ENCODE measurements at regions not wholly inside any gene's neighbourhood (a gene's known extent, or its start where the extent isn't known, plus 50 kb on each side); places are given as distances from the start of the nearest gene placed in this dataset.
"Not testable (repeated sequence)": the region's sequence is repeated elsewhere in the genome, so short reads cannot be mapped to it uniquely, and the experiment has no call there.

DNA sequence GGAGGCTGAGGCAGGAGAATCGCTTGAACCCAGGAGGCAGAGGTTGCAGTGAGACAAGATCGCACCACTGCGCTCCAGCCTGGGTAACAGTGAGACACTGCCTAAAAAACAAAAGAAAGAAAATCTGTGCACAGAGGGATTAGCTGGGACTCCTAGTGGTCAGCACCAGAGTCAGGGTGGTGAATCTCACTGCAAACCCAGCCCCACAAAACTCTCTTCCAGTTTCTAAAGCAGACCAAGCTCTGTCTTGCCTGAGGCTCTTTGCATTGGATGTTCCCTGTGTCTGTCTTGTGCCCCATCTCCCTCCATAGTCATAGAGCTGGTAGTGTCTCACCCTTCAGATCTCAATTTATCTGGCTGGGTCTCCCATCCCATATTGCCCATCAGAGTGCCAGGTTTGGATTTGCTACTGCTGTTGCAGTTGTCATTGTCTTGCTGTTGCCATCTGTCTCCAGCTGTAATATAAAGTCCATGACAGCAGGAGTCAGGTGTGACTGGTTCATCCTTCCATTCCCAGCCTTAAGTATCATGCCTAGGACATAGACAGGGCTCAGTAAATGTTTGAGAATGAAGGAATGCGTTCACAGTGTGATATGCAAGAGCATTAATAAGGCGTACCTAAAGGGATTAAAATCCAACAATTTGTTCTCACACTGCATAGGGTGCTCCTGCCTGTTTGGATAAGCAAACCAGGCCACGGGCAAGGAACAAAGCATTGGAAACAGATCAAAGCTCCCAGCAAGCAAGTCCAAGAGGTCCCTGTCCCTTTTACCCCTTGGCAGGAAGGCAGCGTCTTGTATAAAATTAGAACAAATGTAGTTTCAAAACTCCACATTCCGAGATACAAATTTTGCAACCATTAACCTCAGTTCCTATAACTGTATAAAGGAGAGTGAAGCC is 614.6 kb upstream of the CDH5 start:
- peak; percentile 13 to 52 for DNase-seq

DNA sequence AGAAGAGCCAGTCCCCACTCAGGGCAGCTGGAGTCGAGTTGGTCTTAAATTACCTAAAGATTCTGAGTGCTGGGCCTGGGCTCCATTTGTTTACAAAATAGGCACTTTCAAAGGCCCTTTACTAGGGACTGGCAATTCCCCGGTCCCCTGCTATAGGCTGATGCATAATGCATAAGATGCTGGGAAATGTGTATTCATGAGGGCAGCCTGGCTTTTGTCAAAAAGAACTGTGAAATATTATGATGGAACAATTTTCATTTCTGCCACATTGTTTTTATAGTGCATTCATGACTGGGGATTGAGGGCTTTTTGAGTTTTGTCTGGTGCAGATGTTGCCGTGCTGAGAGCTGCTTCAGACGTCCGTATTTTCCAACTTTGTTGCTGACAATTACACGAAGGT is 617.0 kb upstream of the CDH5 start:
- no peak for DNase-seq

DNA sequence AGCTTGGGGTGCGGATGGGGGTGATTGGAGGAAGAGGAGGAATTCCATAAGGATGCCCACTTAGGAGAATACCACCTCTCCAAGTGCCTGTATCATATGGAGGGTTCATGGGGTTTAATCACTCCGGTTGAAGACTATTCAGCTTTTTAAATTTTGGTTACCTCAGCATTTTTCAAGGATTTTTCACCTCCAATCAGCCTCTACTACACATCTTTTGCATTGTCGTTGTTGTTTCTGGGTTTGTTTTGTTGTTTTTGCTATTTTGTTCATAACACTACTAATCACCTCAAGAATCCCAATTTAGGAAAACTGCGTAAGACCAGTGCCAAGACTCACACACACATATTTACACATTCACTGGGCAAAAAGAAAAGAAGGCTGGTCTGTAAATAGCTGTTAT is 619.5 kb upstream of the CDH5 start:
- DNase-seq = no peak

DNA sequence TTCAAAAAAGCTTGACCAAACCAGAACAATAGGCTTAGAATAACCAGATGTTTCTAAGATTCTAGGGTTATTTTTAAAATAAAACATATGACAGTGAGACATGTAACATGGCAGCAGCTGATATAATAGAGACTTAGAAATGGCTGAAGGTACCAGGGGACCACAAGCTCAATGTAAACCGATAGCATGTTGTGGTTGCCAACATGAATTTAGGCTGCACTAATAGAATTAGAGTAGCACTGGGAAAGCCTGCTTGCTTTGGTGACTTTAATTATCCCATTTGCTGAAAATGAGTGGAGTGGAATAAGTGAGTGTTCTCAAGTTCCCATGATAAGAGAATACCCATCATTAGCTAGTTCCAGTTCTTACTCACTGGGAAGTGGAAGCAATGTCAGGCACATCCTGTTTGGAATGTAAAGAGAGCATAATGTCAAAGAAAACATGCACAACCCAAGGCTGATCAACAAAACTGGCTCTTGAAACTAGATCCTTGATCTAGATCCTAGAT is 621.2 kb upstream of the CDH5 start:
- DNase-seq = peak in 1 of 2 experiments; percentile 12

DNA sequence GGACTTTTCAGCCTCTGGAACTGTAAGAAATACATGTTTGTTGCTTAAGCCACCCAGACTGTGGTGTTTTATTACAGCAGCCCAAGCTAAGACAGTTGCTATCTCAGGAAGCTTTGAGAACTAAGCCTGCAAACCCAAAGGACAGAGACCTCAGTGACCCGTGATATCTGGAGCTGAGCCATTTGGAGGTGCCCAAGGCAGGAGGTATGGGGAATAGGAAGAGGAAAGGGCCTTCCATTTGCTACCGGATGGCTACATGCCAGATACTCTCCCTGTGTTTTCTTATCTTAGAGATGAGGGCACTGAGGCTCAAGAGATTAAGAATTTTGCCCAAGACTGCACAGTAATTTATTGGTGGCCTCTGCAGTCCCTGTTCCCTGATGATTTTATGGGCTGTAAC is 622.1 kb upstream of the CDH5 start:
- no peak for DNase-seq

DNA sequence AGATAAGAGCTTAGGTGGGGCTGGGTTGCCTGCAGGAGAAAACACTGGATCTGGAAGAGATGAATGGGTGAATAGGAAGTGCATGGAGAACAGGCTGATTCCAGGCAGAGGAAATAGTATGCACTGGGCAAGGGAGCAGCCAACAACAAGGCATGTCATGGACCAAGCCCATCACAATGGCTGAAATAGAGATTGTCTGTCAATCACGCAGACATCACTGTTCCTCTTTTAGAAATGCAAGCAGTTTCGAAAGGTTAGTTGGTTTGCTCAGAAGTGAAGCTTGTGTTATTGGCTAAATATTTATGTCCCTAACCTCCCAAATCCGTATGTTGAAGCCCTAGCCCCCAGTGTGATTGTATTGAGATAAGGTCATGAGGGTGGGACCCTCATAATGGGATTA is 621.7 kb upstream of the CDH11 start:
- DNase-seq = no peak

DNA sequence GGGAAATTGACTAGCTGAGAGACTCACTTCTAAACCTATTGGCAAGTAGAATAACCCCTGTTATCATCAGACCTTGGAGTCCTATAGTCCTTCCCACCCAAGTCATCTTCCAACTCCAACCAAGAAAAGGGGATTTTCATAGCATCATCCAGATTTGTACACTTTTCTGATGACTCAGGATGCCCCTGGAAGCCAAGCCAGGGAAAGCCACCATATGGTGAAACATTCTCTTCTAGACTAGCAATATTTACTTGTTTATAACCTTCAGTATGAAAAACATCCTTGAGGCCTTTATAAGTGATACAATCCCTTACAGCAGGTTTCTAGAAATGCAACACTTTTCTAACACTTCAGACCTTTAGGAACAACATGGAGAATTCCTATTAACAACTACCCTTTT is 618.8 kb upstream of the CDH11 start:
- DNase-seq = no peak

DNA sequence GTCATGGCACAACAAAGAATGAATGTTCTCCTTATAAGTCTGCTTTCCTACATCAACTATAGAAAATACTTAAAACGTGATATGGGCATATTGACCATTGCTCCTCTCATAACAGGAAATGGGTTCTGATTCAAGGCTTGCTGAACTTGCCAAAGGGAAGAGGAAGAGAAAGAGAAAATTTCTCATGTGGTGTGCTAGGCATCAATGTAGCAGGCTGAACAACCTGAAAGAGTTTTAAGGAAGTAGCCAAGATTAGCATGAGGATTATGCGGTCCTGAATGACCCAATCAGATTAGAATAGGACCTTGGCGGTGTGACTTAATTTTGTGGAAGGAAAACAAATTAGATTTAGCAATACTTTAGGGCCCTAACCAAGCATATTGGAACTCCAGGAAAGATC is 617.7 kb upstream of the CDH11 start:
- DNase-seq = no peak

DNA sequence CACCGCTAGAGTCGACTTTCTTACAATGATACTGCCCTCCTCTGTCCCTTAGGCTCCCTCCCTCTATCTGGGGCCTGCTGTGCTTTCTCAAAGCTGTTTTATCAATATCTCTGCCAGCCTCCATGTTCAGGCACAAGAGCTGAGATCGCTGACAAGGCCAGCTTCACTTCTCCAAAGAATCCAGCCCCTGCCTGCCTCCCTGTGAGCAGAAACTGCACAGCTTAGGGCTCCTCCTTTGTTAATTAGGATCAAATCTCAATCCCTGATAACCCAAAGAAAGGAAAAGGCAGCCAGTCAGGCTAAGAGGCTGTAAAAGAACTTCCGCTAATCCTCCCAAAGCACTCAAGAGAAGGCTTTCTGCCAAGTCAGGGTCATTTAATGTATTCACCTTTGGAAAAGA is 616.0 kb upstream of the CDH11 start:
- DNase-seq = peak; percentile 79 to 95

DNA sequence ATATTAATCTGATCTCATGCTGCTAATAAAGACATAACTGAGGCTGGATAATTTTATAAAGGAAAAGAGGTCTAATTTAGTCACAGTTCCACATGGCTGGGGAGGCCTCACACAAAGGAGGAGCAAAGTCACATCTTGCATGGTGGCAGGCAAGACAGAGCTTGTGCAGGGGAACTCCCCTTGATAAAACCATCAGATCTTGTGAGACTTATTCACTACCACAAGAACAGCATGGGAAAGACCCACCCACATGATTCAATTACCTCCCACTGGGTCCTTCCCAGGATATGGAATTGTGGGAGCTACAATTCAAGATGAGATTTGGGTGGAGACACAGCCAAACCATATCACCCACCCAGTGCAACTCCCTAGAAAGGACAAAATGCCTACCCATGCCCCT is 613.8 kb upstream of the CDH11 start:
- DNase-seq = not testable (repeated sequence)

DNA sequence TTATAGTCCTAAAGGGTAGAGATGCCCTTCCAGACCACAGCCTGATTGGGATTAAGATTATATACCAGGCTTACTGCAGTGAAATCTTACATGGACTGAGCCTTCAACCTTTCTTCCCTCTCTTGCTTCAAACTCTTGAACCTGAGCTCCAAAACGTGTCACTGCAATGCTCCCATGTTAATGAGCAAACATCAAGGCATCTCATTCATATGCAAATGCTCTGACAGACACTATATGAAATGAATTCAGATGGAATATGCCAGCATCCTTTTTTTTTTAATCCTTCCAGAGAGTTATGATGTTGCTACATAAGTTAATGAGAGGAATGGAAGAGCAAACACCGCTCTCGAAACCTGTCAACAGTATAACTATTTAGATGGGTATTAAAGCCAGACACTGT is 611.9 kb upstream of the CDH11 start:
- DNase-seq = no peak

DNA sequence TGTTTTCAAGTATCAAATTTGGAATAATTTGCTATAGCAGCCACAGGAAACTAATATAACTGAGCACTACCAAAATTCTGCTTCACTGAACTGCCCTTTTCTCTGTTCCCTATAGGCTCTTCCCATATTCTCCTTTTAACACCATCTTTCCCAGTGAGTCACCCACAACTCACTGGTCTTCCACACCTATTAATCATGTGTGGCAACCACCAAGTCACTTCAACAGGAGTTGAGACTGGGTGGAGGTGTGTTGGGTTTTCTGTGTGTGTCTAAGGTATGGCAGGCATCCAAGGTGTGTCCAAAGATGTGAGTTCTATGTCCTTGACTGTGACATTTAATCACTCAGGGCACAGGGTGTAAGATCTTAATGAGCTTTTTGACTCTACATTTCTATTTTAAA is 610.0 kb upstream of the CDH11 start:
- DNase-seq = no peak

DNA sequence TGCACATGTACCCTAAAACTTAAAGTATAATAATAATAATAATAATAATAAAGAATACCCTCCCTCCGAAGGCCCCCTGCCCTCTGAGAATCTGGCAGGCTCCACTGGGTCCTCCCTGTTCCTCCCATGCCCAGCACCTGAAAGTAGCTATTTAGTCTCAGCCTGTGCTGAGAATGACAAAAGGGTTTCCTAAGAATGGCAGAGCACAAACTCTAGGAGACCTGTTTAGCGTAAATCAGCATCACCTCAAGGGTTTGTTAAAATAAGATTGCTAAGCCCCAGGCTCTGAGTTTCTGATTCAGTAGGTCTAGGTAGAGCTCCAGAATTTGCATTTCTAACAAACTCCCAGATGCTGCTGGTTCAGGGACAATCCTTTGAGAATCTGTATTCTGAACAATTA is 606.8 kb upstream of the CDH11 start:
- DNase-seq = no peak

DNA sequence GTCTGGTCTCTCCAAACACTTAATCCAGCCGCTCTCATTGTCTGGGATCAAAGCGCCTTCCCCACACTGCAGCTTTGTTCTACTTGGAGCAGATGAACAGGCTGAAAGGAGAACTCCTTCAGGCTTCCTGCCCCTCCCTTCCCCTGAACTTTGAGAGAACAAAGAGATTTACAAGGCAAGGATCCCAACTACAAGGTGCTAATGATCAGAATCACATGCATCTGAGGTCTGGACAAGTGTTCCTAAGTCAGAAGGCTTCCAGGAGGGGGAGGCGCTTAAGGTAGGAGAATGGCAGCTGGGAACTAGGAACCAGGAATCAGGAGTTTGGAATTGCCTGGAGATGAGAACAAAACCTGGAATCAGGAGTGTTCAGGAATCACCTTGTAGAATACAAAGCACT is 606.3 kb upstream of the CDH11 start:
- DNase-seq = peak in 1 of 2 experiments; percentile 18

DNA sequence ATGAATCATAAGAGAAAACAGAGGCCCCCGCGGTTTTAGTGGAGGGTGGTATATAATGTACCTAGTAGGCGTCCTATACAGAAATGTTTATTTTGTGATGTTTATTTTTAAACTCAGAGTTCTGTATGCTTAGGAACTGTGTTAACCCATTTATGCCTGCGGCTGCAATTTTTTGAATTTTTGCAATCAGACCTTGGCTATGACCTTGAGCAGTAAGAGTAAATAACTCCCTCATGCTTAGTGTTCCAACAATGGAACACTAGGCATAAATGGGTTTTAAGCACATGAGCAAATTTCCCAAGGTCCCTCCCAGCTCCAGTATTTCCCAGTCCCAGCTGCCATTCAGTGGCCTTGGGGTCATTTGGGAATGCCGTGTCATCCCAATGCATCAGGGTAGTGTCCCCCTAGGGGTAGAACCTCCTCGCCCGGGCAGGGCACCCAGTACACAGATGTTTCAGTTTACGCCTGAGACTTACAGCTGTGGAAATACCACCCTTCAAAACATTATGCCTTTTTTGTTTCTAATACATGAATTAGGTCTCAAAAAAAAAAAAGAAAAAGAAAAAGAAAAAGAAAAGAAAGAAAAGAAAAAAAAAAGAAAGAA is 605.8 kb upstream of the CDH11 start:
- no peak for DNase-seq

DNA sequence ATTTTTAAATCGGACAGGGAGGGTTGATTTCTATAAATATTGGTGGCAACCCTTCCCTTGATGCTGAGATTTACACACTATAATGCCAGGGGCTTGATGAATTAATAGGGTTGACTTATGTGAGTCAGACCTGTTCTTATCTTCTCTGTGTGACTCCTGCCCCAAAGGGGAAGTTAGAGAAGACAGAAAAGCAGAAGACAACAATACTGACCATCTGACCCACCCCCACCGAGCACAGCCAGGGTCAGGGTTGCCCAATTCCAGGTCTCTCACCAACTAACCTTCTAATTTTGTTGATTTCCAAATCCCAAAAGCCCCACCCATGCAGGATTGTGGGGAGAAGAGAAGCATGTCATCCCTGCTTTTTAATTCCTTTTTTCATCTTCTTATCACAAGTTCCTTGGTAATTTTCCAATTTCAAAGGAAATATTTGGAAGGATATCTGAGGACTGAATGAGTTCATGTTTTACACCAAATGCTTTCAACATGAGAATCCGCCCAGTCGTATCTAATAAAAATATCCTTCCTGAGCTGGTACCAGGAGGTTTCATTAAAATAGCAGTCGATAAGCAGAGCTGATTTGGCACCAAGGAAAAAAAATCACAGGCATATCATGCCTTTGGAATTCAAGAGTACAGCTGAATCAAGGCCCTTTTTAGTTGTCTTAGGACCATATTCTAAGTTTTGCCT is 603.4 kb upstream of the CDH11 start:
- DNase-seq = no peak

DNA sequence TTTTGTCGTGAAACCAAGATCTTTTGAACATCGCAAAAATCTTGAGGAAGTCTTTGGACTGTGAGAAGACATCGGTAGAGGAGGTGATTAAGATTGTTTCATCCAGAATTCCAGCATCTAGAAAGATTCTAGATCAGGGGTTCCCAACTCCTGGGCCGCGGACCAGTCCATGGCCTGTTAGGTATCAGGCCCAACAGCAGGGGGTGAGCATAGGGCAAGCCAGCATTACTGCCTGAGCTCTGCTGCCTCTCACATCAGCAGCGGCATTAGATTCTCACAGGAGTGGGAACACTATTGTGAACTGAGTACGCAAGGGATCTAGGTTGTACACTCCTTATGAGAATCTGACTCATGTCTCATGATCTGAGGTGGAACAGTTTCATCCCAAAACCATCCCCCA is 600.6 kb upstream of the CDH11 start:
- no peak for DNase-seq

DNA sequence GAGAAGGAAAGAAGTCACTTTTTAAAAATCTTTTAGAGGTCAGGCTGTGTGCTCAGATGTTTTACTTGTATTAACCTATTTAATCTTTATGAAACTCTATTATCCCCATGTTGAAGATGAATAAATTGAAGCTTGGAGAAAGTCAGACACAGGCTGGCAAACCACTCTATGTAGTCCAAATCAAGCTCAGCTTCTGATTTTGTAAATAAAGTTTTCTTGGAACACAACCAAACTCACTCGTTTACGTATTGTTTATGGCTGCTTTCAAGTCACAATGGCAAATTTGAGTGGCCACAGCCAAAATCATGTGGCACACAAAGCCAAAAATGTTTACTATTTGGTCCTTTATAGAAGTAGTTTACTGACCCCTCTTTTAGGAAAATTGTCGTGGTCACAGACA is 596.0 kb upstream of the CDH11 start:
- no peak for DNase-seq

DNA sequence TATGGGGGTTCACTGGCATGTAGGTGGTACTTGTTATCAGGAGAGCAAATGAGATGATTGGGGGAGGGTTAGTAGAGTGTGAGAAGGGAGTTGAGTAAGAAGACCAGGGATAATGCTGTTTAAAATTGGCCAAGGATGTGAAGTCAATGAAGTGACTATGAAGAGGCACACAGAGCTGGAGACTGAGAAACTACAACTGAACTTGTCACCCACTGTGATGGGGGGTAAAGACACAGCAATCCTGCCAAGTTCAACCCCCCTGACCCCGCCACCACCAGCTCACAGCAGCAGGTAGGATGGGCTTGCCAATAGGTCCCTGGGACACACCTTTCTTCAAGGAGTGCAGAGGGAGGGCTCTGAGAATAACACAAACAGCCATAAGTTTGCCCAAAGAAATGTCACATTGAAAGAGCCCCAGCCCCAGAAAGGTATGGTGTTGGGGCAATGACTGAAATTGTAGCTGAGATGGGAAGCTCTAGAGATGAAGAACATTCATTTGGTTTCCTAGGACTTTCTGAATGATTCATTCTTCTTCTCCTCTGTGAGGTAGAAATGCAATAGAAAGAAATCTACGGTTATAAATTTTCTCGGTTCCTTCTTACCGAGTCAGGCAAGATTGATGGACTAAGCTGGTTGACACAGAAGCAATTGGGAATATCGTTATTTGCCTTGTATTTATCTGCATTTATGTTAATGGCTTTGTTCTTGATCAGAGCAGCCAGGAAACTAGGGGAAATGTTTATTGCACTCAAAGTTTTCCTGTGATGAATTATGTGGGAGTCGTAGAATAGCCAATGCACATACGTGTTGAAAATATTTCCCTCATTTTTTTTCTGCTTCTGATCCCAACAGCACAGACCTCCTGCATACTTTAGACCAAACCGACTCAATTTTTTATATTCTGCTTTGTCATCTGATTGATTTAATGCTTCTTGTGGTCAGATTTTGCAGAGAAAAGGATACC is 595.2 kb upstream of the CDH11 start:
- no peak for DNase-seq

DNA sequence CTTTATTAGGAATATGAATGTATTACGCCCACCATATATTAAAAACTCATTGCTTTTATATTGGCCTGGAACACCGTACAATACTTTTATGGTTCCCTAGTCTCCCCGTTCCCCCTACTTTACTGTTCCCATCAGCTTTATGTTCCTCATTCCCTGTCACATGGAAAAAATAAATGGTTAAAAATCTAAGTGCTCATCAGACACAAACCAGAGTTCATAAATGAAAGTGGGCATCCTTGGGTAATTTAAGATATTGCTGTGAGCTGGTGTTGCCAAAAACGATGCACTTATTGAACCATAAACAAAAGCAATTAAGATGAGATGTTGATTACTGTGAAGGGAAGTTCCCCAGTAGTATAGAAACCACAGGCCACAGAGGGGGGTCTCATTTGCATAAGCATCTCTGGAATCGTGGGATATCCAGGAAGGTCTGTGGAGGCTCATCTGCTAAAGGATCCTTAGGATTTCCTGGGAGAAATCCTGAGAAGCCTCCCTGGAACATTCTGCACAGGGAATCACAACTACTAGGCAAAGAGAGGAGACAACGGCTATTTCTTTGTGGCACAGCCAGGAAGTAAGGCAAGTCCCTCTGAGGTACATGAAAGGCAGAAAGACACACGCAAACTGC is 591.4 kb upstream of the CDH11 start:
- DNase-seq = no peak

DNA sequence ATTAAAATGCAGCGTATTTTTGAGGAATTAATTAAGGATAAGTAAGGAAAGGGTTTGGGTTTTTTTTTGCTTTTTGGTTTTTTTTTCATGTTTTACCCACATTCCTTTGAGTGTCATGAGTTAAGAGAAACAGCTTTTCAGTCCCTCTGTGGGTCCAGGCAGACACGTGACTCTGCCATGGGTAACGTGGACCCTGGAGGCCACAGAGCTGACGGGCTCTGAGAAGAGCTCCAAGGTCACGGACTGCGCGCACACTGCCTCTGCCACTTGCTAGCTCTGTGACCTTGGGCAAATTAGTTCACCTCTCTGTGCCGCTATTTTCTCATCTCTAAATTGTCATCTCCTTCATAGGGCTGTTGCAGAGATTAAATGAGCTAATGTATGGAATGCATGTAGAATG is 588.2 kb upstream of the CDH11 start:
- no peak for DNase-seq

DNA sequence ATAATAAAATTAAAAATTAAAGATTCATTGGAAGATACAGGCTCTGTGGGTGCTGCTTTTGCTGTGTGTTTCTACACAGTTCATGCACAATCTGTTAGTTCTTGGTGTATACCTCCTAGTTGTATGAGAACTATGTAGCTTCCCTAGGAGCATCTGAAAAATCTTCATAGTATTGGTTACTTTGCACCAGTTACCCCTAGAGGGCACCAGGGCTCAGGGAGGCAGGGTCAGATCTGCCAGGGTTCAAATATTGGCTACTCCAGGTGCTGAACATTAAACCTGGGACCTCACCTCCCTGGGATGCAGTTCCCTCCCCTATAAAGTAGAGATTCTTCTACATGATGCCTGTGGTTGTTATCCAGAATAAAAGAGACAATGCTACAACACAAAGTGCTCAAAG is 583.0 kb upstream of the CDH11 start:
- no peak for DNase-seq

Measured in NCI-H524 (cell line).